Body of pancreas (tissue), 4 donors: ENCODE measurements at regions not wholly inside any gene's neighbourhood (a gene's known extent, or its start where the extent isn't known, plus 50 kb on each side); places are given as distances from the start of the nearest gene placed in this dataset.

Source experiments
- CTCF ChIP-seq, 7 experiments: fragments of 450-650 bp in 4 of 7; fragments of 200-600 bp in 3 of 7; sonication (generic) in 3 of 7; IDR thresholded peaks; one replicate each; pipeline ENCODE4 v1.5.1; 2016 to 2019; ENCODE audit warnings: antibody characterized with exemption in 7 of 7
- POLR2A ChIP-seq, 3 donors: fragments of 450-650 bp; IDR thresholded peaks; one replicate each; pipeline ENCODE4 v1.6.1; 2016; ENCODE audit warnings: antibody characterized with exemption in 3 of 3, mild to moderate bottlenecking in 2 of 3

DNA sequence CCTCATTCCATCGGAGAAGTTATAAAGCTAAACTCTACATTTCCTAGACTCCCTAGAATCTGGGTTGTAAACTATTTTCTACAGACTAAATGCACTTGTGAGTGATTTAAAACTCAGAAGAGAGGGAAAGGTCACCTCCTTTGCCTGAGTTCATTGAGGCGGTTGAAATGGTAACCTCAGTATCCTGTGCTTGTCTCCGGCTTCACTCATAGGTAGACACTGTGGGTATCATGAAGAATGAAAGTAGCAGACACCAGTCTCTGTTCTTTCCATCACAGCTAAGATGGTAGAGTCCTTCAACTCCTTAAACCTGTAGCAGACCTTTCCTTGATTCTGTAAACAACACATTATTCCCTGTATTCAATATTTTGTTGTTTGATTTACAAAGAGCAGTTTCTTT is 291.3 kb upstream of the ANKRD50 start:
- TF ChIP-seq POLR2A (IDR thresholded peaks at IDR 0.05) (no peak), CTCF (IDR thresholded peaks at IDR 0.05) (no peak)
